Fibroblast of villous mesenchyme (primary cell): ENCODE measurements at regions not wholly inside any gene's neighbourhood (a gene's known extent, or its start where the extent isn't known, plus 50 kb on each side); places are given as distances from the start of the nearest gene placed in this dataset.
A peak's percentile ranks its signal among the peaks of the same experiment; 100 is the strongest.

Experiments
- DNase-seq: peaks from one replicate; pipeline ENCODE4 v3.0.0-alpha.2; 2010; ENCODE audit warnings: low read depth
- H3K4me3 ChIP-seq: 2 replicates; pipeline ENCODE4 v1.5.1; 2011; ENCODE audit warnings: low read depth, mild to moderate bottlenecking, low read length
- CTCF ChIP-seq: IDR thresholded peaks from 2 replicates; pipeline ENCODE4 v1.5.1; 2012; ENCODE audit warnings: low read depth, mild to moderate bottlenecking, low read length; ENCODE audit not compliant: insufficient read depth

- H3K4me3 ChIP-seq = no peak overlapping the region
- DNase-seq = peak; percentile 22
These were observed 251.4 kb upstream of the SEMA3C start for GRCh38 chr7:81170291-81170690.

GRCh38 chr7:81167934-81168333, 249.1 kb upstream of the SEMA3C start:
- DNase-seq = no peak
- no peak for TF ChIP-seq CTCF
- no peak overlapping the region for H3K4me3 ChIP-seq

More at GRCh38 chr7:81170291-81170690, 251.4 kb upstream of the SEMA3C start:
- TF ChIP-seq CTCF = no peak

- no peak overlapping the region for H3K4me3 ChIP-seq
- no peak for DNase-seq
- TF ChIP-seq CTCF = no peak
These were observed 246.2 kb upstream of the SEMA3C start for GRCh38 chr7:81165070-81165469.

- no peak for TF ChIP-seq CTCF
- H3K4me3 ChIP-seq = no peak overlapping the region
- peak; percentile 54 for DNase-seq
These were observed 244.1 kb upstream of the SEMA3C start for GRCh38 chr7:81162771-81163525.

- DNase-seq = no peak
- TF ChIP-seq CTCF = no peak
- H3K4me3 ChIP-seq = no peak overlapping the region
These were observed 243.4 kb upstream of the SEMA3C start for GRCh38 chr7:81162234-81162633.

GRCh38 chr7:81161451-81162075, 242.7 kb upstream of the SEMA3C start:
- TF ChIP-seq CTCF = no peak
- DNase-seq = peak; percentile 97
- no peak overlapping the region for H3K4me3 ChIP-seq

GRCh38 chr7:81159402-81159801, 240.6 kb upstream of the SEMA3C start:
- no peak for TF ChIP-seq CTCF
- H3K4me3 ChIP-seq = no peak overlapping the region
- peak; percentile 36 for DNase-seq
